GM21367 (cell line): ENCODE measurements at regions not wholly inside any gene's neighbourhood (a gene's known extent, or its start where the extent isn't known, plus 50 kb on each side); places are given as distances from the start of the nearest gene placed in this dataset.
"Not testable (repeated sequence)": the region's sequence is repeated elsewhere in the genome, so short reads cannot be mapped to it uniquely, and the experiment has no call there.

ENCODE experiments used
- ATAC-seq: cut with Tn5 transposase; IDR thresholded peaks from one replicate; pipeline ENCODE4 v1.9.1; 2021; ENCODE audit not compliant: unreplicated experiment

DNA sequence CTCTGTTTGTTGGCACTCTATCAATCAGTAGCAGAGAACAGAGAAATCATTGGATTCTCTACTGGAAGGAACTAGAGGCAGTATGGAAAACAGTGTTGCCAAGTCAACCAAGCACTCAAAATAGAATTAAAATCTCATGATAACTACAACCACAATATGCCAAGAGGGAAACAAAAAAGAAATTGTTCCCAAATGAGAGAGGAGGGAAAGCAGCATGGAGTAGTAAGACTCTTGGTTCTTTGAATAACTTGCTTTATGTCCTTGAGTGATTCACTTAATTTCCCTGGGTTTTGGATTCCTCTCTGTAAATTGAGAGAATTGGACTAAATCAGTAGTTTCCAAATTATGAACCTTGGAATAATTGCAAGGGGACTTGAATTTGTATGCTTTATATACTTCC, 285.5 kb upstream of the ANKRD50 start:
- no peak for ATAC-seq

DNA sequence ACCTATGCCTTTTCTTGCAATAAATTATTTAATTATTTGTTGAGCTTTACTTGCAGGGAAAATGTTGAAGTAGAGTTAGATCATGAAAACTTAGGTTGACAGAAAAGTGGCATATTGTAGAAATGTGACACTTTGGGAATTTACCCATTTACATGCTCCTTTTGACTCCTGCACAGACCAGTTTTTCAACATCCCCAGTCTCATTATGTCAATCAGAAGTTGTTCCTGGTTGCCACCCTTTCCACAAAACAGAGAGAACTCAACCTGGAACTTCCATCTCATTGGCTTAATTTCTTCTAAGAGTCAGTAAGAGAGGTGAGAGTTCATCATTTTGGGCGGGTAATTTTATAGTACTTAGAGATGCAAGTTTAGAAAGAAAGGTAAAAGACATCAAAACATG, 284.6 kb upstream of the ANKRD50 start:
- ATAC-seq, result no peak

DNA sequence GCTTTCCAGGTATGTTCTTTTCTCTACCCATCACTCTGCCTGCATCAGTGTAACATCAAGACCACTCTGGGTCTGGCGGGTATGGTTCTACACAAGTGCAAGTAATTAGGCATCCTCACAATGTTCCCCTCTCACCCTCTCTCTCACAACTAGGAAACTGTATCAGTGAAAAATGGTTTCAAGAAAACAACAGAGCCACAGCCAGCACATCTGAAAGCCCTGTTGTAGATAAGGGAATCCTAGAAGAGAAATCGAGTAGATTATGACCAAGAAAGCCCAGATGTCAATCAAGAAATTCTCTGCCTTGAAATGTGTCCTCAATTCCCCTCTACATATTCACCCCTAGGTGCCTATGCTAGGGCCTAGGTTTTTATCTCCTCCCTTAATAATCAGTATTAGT, 281.3 kb upstream of the ANKRD50 start:
- no peak for ATAC-seq

DNA sequence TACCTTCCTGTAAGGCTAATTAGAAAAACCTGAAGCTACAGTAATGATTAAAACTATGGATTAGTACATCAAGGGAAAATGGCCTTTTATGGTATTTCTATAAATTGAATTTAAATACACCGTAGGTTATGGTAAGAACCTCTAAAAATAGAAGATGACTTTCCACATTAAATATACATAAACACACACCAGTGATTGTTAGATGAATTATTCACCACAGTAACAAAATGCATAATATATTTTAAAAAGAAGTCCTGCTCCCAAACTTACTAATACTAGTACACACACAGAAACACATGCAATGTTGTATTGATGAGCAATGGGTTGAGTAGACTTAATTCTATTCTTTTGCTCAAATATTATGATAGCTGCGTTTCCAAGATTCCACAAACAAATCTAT, 277.9 kb upstream of the ANKRD50 start:
- no peak for ATAC-seq

DNA sequence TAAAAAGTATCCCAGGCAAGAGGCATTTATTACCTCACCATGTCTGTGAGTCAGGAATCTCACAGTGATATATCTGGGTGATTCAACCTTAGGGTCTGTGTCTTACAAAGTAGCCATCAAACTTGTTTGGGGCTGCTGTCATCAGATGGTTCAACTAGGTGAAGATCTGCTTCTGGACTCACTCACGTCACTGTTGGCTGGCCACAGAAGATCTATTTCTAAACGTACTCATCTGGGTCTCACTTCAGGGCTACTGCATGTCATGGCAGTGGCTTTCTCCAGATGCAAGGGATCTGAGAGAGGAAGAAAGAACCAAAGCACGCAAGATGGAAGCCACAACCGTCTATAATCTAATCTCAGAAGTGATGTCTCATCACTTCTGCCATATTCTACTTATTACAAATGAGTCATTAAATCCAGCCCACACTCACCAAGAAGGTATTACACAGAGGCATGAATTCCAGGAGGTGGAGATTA, 267.8 kb upstream of the ANKRD50 start:
- ATAC-seq, result no peak

DNA sequence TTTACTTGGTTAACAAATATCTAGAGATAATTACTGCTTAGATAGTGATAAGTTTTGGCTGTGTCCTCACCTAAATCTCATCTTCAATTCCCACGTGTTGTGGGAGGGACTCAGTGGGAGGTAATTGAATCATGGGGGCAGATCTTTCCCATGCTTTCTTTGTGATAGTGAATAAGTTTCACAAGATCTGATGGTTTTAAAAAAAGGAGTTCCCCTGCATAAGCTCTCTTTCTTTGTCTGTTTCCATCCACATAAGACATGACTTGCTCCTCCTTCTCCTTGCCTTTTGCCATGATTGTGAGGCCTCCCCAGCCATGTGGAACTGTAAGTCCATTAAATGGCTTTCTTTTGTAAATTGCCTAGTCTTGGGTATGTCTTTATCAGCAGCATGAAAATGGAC, 266.0 kb upstream of the ANKRD50 start:
- not testable (repeated sequence) for ATAC-seq

DNA sequence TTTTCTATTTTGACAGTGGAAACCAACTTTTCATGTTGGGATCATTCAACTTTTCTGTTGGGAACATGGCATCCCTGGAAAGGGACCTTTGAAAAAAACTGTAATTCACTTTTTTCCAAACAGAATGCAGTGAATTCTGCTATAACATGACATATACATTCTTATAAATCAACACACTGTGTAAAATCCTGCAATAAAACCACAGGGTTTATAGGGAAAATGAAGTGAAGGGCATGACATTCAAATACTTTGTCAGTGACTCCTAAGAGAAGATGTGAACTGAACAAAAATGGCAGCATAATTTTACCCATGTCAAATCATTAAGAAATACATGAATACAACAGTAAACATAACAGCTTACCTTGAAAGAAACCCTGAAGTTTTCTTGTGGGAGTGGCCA, 264.5 kb upstream of the ANKRD50 start:
- no peak for ATAC-seq

DNA sequence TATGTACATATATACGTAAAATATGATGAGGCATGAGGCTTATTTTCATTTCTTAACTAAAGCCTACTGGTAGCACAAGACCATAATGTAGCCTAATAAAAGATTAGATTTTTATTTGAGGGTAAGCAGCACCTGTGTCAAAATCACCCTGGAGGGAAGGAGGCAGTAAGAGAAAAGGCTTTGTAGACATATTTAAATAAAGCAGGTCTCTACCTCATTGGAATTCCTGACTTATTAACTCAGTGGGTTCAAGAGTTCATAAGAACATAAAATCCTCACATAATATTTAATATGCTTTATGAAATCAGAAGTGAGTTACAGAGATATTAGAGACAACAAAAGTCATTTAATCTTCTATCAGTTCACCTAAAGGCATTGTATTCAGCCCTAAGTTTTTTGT, 261.6 kb upstream of the ANKRD50 start:
- ATAC-seq, result no peak

DNA sequence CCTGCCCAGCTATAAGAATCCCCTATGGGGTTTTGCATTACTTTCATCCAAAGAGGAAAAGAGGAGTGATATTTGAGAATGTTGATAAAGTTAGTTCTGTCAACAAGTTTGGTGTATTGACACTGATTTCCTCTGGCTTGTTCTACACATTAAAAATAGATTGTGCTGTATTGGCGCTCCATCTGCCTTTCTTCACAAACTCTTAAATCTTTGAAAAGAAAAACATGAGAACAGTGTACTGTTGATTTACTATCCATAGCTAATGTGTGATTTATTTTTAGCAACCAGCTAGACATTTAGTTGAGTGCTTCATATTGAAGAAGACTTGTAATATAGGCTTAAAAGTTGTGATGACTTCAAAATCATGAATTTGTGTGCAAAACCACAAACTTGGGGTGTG, 261.2 kb upstream of the ANKRD50 start:
- ATAC-seq, result no peak

DNA sequence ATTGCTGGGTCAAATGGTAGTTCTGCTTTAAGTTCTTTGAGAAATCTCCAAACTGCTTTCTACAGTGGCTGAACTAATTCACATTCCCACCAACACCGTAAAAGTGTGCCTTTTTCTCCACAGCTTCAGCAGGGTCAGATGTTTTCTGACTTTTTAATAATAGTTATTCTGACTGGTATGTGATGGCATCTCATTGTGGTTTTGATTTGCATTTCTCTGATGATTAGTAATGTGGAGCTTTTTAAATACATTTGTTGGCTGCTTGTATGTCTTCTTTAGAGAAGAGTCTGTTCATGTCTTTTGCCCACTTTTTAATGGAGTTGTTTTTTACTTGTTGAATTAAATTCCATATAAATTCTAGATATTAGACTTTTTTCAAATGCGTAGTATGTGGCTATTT, 257.5 kb upstream of the ANKRD50 start:
- no peak for ATAC-seq

DNA sequence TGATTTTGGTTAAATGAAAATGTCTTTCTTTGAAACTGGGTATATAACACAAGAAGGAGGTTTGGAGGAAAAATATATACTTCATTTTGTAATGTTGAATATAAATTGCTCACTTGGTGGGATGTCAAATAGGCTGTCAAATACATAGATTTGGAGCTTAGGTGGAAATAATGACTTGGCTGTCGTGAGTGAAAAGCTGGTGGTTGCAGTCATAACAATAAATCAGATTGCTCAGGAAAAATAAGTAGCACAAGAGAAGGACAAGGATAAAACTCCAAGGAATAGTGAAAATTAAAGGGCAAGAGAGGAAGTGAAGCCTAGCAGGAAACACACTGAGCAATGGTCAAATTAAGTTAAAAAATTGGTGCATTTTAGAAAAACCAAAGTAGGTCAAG, 253.0 kb upstream of the ANKRD50 start:
- no peak for ATAC-seq

DNA sequence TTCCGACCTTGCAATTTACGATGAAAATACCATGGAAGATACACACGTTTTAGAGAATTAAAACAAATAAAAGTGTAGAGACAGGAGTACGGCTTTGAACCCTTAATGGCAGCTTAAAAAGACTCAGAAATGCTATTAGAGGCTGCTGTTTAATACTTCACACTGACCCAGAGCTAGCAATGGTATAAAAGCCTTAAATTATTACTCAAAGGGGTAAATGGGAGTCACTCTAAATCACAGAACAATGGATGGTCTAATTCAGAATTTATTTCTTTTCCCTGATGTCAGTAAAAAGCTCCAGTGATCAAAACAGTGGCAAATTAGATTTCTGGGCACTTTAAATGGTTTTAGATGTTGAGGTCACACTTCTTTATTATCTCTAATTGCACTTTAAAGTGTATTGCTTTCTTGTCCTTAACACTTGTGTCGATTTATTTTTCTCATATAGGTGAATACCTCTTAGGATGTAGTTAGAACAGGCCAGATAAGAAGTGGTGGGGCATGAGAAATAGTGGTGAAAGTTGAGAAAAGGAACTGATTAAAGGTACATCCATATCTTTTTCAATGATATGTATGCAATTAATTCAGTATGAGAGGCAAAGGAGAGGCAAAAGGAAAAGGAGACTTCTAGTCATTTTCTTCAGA, 252.4 kb upstream of the ANKRD50 start:
- no peak for ATAC-seq

DNA sequence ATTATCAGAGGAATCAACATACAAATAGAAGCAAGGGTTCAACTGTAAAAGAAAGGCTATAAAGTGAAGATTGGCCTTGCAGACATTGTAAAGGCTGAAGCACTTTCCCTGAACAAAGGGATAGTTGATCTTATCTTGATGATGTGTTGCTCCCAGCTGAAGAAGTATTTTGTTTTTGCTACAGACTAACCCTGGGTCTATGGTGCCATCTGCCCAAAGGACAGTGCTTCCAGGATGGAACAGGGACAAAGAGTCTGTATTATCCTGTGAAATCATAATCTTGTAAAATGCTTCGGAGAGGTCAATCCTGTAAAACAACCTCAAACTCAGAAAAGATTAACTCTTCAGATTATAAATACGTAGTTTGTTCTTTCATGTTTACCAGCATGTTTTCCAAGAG, 251.7 kb upstream of the ANKRD50 start:
- ATAC-seq, result no peak

DNA sequence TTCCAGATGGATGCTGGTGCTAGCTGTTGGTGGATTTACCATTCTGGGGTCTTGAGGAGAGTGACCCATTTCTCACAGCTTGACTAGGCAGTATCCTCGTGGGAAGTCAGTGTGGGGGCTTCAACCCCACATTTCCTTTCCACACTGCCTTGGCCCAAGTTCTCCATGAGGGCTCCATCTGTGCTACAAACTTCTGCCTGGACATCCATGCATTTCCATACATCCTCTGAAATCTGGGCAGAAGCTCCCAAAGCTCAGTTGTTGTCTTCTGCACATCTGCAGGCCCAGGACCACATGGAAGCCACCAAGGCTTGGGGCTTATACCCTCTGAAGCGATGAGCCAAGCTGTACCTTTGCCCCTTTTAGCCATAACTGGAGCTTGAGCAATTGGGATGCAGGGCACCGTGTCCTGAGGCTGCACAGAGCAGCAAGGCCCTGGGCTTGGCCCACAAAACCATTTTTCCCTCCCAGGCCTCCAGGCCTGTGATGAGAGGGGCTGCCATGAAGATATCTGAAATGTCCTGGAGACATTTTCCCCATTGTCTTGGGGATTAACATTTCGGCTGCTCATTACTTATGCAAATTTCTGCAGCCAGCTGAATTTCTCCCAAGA, 248.7 kb upstream of the ANKRD50 start:
- ATAC-seq, result no peak

DNA sequence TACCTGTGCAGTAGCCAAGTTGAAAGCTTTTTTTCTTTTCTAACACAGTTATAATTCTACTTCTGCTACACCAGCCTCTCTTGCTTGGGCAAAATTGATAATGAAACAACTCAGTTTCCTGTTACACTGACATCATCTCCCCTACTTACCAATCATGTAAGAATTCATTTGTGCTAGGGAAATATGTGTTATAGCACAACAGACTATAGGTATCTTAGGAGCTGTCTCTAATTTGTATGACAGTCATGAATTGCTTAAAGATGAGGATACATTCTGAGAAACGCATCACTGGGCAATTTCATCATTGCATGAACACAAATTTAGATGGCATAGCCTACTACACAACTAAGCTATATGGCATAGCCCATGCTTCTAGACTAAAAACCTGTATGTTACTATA, 246.3 kb upstream of the ANKRD50 start:
- ATAC-seq, result no peak

DNA sequence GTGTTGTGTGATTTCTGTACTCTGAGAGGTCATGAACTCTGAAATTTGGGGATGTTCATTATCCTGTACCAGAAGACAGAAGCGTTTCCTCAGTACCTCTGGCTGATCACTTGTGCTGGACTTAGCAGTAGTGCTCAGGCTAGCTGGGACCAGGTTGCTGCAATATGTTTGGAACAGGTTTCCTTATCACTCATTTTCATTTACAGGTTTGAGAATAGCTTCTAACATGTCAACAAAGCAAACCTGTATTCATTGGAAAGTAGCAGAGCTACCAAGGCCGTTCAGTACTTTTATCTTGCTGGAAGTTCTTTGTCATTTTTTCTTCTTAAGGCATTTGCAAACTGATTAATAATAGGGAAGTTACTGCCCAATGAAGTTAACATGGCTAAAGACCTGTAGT, 242.9 kb upstream of the ANKRD50 start:
- ATAC-seq, result no peak

DNA sequence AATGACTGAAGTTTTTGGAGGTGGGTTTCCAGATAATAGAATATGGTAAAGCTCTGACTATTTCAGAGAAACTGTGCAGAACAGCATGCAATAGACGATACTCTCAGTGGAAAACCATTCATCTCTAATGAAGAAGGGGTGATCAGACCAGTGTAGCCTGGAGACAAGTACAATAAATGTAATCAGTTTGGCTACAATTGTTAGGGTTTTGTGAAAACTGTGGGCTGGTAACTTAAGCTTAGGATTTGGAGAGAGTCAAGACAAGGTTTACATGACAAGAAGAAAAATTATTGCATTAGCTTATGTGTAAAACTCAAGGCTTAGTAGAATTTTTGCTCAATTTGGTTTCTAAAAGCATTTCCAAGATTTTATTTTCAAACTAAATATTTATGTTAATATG, 241.5 kb upstream of the ANKRD50 start:
- no peak for ATAC-seq

DNA sequence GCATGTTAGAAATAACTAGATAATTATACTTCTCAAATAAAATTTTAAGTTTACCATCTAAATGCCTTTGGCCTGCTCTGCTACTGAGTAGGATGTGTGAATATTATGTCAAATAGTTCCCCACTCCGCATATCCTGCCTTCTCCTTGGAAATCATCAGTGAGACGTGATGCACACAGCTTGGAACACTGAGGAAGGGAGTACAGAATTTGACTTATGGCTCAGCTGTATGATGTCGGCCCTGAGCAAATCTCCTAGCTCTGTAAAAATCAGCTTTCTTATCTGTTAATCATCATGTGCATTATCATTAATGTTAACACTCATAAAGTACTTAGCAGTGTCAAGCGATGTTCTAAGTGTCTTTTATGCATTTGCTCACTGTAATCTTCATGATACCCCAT, 241.0 kb upstream of the ANKRD50 start:
- ATAC-seq, result no peak

DNA sequence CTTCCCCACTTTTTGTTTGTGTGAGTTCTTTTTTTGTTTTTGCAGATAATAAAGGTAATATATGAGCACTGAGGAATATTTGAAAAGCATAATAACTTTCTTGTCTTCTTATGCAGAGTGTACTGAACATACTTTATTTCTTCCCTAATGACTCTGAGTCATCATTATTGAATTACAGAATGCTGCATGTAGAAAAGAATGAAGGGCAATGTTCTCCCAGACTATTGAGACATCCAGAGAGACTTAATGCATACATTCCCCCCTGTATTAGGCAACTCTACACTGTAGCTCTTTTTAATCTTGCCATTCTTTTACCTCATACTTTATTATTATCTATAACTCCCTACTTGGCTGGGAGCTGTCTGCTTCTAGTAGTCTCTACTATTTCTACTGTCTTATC, 240.5 kb upstream of the ANKRD50 start:
- no peak for ATAC-seq

DNA sequence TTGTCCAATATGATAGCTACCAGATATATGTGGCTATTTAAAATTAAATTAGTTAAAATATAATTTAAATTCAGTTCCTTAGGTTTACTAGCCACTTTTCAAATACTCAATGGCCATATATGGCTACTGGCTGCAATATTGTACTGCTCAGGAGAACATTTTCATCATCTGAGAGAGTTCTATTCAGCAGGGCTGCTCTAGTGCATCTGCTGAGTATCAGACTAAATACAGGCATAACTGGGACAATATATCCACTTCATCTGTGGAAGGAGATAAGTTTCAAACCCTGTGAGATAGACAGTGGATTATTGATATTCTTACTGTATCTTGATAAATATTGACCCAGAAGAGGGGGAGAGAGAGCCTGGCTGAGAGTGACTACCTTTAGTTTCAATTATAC, 240.1 kb upstream of the ANKRD50 start:
- ATAC-seq, result no peak

DNA sequence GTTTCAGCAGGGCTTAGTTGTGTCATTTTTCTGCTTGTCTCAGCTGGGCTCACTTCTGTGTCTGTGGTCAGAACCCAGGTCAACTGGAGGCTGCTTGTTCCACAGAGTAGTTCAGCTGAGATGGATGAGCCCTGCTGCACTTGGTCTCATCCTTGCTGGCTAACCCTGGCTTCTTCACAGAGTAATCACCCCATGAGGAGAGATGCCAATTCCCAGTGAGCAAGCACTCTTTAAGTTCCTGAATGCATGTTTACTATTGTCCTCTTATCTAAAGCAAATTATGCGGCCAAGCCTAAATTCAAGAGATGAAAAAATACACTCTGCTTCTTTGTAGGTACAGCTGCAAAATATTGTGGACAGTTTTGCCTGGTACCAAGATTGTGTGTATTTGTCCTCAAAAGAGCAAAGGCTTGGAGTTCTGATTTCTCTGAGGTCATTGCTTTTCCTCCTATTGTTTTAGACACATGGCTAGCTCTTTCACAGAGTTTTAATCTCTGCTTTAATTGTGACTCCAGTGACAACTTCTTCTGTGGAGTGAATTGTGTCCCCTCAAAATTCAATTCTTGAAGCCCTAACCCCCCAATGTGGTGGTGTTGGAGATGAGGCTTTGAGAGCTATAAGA, 236.6 kb upstream of the ANKRD50 start:
- ATAC-seq, result no peak

DNA sequence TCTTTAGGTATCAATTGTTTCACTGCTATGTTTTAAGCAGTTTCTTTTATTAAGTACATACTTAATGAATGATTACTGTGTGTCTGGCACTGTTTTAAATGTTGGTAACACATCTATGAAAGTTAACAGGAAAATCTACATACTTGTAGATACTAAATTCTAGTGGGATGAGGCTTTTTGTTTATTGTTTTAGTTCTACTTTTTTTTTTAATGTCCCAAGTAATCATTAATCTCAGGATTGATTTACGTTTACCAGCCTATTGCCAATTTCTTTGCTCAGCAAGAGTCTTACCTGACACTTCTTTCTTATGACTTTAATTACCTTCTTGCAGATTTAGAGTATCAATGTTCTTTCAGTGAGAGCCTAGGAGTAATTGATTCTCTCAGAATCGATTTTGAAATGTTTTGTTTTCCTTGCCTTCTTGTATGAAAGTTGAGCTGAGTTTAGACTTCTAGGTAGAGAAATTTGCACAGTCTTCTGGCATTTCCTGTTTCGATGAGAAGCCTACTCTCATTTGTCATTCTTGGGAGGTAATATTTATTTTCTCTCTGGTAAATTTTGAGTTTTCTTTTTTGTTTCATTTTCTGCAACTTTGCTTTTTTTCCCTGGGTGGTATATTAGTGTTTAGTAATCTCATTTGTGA, 235.2 kb upstream of the ANKRD50 start:
- ATAC-seq, result no peak
